ENCODE measurements at regions not wholly inside any gene's neighbourhood (a gene's known extent, or its start where the extent isn't known, plus 50 kb on each side); places are given as distances from the start of the nearest gene placed in this dataset.
"Not testable (repeated sequence)": the region's sequence is repeated elsewhere in the genome, so short reads cannot be mapped to it uniquely, and the experiment has no call there.

GRCh38 chr3:164004205-164004604, 1074.1 kb downstream of the SI start:
- H3K36me3 ChIP-seq (ENCODE audit: low read depth) = no peaks in the 10 kb centered on the region
- H3K4me3 ChIP-seq = no peak overlapping the region
- ATAC-seq (no peak), DNase-seq (no peak)
- peaks cover 3% of the 10 kb centered on the region for H3K9me3 ChIP-seq
- H3K4me1 ChIP-seq (ENCODE audit: low read depth) = no peaks in the 10 kb centered on the region
- intact Hi-C loops (cut with DNase I, micrococcal nuclease) = no loop called here
- TF ChIP-seq CTCF (IDR thresholded peaks at IDR 0.05) = no peak

DNA sequence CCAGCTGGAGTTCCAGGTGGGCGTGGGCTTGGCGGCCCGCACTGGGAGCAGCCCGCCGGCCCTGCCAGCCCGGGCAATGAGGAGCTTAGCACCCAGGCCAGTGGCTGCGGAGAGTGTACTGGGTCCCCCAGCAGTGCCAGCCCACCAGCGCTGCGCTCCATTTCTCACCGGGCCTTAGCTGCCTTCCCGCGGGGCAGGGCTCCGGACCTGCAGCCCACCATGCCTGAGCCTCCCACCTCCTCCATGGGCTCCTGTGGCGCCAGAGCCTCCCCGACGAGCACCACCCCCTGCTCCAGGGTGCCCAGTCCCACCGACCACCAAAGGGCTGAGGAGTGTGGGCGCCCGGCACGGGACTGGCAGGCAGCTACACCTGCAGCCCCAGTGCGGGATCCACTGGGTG, 1075.3 kb downstream of the SI start:
- DNase-seq; H3K9me3 ChIP-seq; ATAC-seq; H3K36me3 ChIP-seq (ENCODE audit: low read depth); intact Hi-C loops (cut with DNase I, micrococcal nuclease); H3K4me3 ChIP-seq; H3K4me1 ChIP-seq (ENCODE audit: low read depth): not testable (repeated sequence)

- no peak for ATAC-seq
- no peak for TF ChIP-seq CTCF (IDR thresholded peaks at IDR 0.05)
Measured at GRCh38 chr3:163983940-163984339, 1094.4 kb downstream of the SI start.

DNA sequence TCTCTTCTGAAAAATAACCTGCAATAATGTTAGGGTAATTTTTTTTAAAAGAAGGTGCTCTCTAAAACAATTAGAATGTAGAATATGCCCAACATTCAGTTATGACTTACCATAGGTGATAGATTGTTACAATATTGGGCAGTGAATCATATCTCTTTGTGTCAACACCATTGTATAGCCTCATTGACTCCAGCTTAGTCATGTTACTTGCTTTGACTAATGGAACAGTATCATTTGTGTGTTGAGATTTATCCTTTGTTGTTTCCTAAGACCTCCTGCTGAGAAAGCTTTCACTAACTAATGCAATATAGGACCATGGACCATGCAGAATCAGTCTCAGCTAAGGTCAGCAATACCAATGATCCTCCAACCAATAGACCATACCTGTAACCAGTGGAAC, 1106.4 kb downstream of the SI start:
- ATAC-seq = no peak
- intact Hi-C loops (cut with DNase I, micrococcal nuclease) = no loop called here
- H3K9me3 ChIP-seq = no peaks in the 10 kb centered on the region

More at GRCh38 chr3:163983940-163984339, 1094.4 kb downstream of the SI start:
- H3K9me3 ChIP-seq = no peaks in the 10 kb centered on the region
- intact Hi-C loops (cut with DNase I, micrococcal nuclease) = no loop called here
- no peak for DNase-seq
- no peaks in the 10 kb centered on the region for H3K36me3 ChIP-seq (ENCODE audit: low read depth)
- no peak overlapping the region for H3K4me3 ChIP-seq
- no peaks in the 10 kb centered on the region for H3K4me1 ChIP-seq (ENCODE audit: low read depth)

DNA sequence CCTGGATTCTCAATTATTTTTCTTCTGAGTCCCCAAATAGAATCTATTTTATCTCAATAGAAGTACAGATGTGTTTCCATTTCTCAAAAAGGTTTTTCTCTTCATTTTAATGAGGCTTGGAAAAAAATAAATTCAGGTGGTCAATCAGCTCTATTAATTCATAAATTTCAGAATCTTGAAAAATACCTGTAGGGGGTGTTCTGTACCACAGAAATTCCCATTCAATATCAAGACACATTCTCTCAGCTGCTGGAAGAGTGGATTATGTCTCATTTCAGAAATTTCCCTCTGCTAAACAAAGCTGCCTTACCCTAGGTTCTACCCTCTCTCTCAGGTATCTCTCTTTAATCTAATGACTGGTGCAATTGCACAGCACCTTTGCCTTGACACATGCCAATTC, 1121.2 kb downstream of the SI start:
- no peaks in the 10 kb centered on the region for H3K4me1 ChIP-seq (ENCODE audit: low read depth)
- no peak for TF ChIP-seq CTCF (IDR thresholded peaks at IDR 0.05)
- DNase-seq (no peak), ATAC-seq (no peak)
- no peak overlapping the region for H3K4me3 ChIP-seq
- no peaks in the 10 kb centered on the region for H3K36me3 ChIP-seq (ENCODE audit: low read depth)
- H3K9me3 ChIP-seq = no peaks in the 10 kb centered on the region
- intact Hi-C loops (cut with DNase I, micrococcal nuclease) = no loop called here

More for the DNA sequence above, 1106.4 kb downstream of the SI start:
- no peak for TF ChIP-seq CTCF (IDR thresholded peaks at IDR 0.05)
- Histone ChIP-seq H3K36me3 (ENCODE audit: low read depth) (no peaks in the 10 kb centered on the region), H3K4me1 (ENCODE audit: low read depth) (no peaks in the 10 kb centered on the region), H3K4me3 (no peak overlapping the region)
- DNase-seq = no peak

DNA sequence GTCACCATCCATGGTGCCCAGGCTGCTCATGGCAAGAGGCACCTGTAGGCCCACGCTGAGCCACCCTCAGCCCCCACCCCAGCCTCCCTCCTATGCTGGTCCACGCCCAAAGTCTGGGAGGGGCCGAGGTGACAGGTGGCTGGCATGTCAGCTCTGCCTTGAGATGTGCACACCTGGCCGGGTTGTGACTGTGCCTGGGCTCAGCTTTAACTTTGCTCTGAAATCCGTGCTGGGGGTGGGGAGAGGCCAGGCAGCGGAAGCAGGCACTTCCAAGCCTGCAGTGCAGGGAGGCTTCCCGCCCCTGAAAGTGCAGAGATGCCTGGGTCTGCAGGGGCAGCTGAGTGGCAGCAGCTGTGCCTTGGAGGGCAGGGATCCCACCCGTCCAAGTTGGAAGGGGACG, 1124.8 kb downstream of the SI start:
- TF ChIP-seq CTCF (IDR thresholded peaks at IDR 0.05) = no peak
- Histone ChIP-seq H3K4me3 (no peak overlapping the region), H3K36me3 (ENCODE audit: low read depth) (no peaks in the 10 kb centered on the region), H3K9me3 (no peaks in the 10 kb centered on the region), H3K4me1 (ENCODE audit: low read depth) (no peaks in the 10 kb centered on the region)
- intact Hi-C loops (cut with DNase I, micrococcal nuclease) = no loop called here
- ATAC-seq = peak; percentile 29
- peak in 1 of 3 donors; percentile 20 for DNase-seq
